A549 (cell line): ENCODE measurements at regions not wholly inside any gene's neighbourhood (a gene's known extent, or its start where the extent isn't known, plus 50 kb on each side); places are given as distances from the start of the nearest gene placed in this dataset.

Experiments
- CTCF ChIP-seq: fragments of >200 bp; sonication (Bioruptor Twin); formaldehyde crosslinking; IDR thresholded peaks from 3 replicates; pipeline ENCODE4 v1.5.1; 2016
- EP300 ChIP-seq, 2 experiments: fragments of >200 bp; sonication (Bioruptor Twin); formaldehyde crosslinking; IDR thresholded peaks; 2 replicates in 1 of 2; 3 replicates in 1 of 2; pipeline ENCODE4 v1.6.1; 2016 to 2017
- HOXA7 ChIP-seq: fragments of 250-450 bp; sonication (Bioruptor Pico); IDR thresholded peaks from 2 replicates; pipeline ENCODE4 v1.5.0; 2020; ENCODE audit warnings: mild to moderate bottlenecking, moderate library complexity
- MAFK ChIP-seq: fragments of 450-650 bp; IDR thresholded peaks from 2 replicates; pipeline ENCODE4 v1.6.1; 2014; ENCODE audit not compliant: partially characterized antibody
- RAD21 ChIP-seq, 2 experiments: fragments of >200 bp in 1 of 2; sonication (Bioruptor Twin) in 1 of 2; formaldehyde crosslinking in 1 of 2; IDR thresholded peaks in 1 of 2; conservative IDR thresholded peaks in 1 of 2; 2 replicates in 1 of 2; 3 replicates in 1 of 2; pipeline ENCODE4 v1.6.1; 2012 to 2018; ENCODE audit warnings: inconsistent platforms in 1 of 2
- RCOR1 ChIP-seq: fragments of 150-350 bp; IDR thresholded peaks from 2 replicates; pipeline ENCODE4 v1.6.1; 2014; ENCODE audit warnings: antibody characterized with exemption, low read length, low read depth
- SMC3 ChIP-seq: fragments of >200 bp; sonication (Bioruptor Twin); formaldehyde crosslinking; IDR thresholded peaks from 3 replicates; pipeline ENCODE4 v1.6.1; 2018; ENCODE audit warnings: inconsistent platforms
- ZNF302 ChIP-seq: fragments of 250-450 bp; sonication (Bioruptor Pico); IDR thresholded peaks from 2 replicates; pipeline ENCODE4 v1.9.0; 2021; ENCODE audit warnings: inconsistent platforms, mild to moderate bottlenecking, moderate library complexity
- TF ChIP-seq, protein P1 (sequence below): fragments of 250-450 bp; sonication (Bioruptor Pico); IDR thresholded peaks from 2 replicates; pipeline ENCODE4 v1.5.0; 2021; ENCODE audit warnings: mild to moderate bottlenecking, moderate library complexity, borderline replicate concordance

DNA sequence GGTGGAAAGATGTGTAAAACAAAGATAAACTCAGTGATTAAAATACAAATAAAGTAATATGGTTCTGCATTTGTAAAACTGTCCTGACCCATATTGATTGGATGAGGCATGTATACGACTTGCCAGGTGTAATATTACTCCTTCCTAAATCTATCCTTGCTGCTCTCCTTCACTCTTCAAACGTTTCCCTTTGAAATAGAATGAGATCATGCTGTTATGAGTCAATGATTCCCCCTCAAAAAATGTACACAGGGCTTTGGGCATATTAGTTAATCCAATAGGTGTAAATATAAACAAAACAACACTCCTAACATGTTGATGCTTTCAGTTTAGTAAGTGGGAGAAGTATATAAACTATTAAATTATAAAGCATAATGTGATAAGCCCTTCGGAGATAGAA, 117.4 kb upstream of the GPM6A start:
- TF ChIP-seq, protein P1, sequence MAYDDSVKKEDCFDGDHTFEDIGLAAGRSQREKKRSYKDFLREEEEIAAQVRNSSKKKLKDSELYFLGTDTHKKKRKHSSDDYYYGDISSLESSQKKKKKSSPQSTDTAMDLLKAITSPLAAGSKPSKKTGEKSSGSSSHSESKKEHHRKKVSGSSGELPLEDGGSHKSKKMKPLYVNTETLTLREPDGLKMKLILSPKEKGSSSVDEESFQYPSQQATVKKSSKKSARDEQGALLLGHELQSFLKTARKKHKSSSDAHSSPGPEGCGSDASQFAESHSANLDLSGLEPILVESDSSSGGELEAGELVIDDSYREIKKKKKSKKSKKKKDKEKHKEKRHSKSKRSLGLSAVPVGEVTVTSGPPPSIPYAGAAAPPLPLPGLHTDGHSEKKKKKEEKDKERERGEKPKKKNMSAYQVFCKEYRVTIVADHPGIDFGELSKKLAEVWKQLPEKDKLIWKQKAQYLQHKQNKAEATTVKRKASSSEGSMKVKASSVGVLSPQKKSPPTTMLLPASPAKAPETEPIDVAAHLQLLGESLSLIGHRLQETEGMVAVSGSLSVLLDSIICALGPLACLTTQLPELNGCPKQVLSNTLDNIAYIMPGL (CRISPR knock-in tag), result no peak
- TF ChIP-seq ZNF302 (CRISPR knock-in tag), result no peak
- TF ChIP-seq SMC3, result no peak
- TF ChIP-seq CTCF, result no peak
- no peak for TF ChIP-seq RCOR1
- TF ChIP-seq MAFK, result no peak
- TF ChIP-seq HOXA7 (CRISPR knock-in tag), result no peak
- no peak for TF ChIP-seq RAD21 (conservative IDR thresholded peaks at IDR 0.05 in 1 of 2, IDR thresholded peaks at IDR 0.05 in 1 of 2)
- TF ChIP-seq EP300 (IDR thresholded peaks at IDR 0.05), result no peak
